ENCODE measurements at regions not wholly inside any gene's neighbourhood (a gene's known extent, or its start where the extent isn't known, plus 50 kb on each side); places are given as distances from the start of the nearest gene placed in this dataset.

DNA sequence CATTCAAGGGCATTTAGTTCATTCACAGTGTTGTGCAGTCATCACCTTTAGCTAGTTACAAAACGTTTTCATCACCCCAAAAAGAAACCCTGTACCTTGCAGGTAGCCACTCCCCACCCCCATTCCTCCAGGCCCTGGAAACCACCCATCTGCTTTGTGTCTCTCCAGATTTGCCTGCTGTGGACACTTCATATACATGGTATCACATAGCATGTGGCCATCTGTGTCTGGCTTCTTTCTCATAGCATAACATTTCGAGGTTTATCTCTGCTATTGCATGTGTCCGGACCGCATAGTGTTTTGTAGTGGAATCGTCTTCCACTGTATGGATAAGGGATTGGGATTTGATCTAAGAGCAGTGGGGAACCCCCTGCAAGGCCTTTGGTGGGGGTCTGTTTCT lies 143.1 kb downstream of the AACS start:
- H3K4me3 ChIP-seq (ENCODE audit: low read depth, low read length): no peak overlapping the region
- TF ChIP-seq CTCF (IDR thresholded peaks at IDR 0.05; ENCODE audit: low read depth, low read length): no peak
- TF ChIP-seq, protein P1, sequence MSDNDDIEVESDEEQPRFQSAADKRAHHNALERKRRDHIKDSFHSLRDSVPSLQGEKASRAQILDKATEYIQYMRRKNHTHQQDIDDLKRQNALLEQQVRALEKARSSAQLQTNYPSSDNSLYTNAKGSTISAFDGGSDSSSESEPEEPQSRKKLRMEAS (IDR thresholded peaks at IDR 0.05; ENCODE audit: low read depth, low read length): no peak
- no peak for TF ChIP-seq MYC (IDR thresholded peaks at IDR 0.05; ENCODE audit: low read depth, low read length)
- TF ChIP-seq POLR2A (IDR thresholded peaks at IDR 0.05; ENCODE audit: extremely low read depth, insufficient read length): no peak
- no peak for DNase-seq (ENCODE audit: low read depth)

DNA sequence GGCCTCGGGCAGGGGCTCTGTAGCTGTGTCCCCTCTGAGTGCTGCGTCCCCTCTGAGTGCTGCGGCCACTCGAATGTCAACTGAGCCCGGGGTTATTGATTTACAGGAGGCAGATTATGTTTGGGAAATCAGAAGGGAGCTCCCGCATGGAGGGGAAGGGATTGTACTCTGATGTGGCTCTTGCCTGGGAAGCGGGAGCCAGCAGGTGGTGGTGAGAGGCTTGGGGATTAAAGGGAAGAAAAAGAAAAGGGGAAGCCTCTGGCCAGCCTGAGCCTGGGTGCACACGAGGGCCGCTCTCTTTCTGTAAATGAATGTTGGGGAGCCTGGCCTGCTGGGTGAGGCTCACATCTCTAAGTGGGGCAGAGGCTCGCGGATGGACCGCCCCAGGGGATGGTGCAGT lies 143.7 kb downstream of the AACS start:
- TF ChIP-seq CTCF (IDR thresholded peaks at IDR 0.05; ENCODE audit: low read depth, low read length): no peak
- TF ChIP-seq MYC (IDR thresholded peaks at IDR 0.05; ENCODE audit: low read depth, low read length): no peak
- no peak overlapping the region for H3K4me3 ChIP-seq (ENCODE audit: low read depth, low read length)
- DNase-seq (ENCODE audit: low read depth): no peak

DNA sequence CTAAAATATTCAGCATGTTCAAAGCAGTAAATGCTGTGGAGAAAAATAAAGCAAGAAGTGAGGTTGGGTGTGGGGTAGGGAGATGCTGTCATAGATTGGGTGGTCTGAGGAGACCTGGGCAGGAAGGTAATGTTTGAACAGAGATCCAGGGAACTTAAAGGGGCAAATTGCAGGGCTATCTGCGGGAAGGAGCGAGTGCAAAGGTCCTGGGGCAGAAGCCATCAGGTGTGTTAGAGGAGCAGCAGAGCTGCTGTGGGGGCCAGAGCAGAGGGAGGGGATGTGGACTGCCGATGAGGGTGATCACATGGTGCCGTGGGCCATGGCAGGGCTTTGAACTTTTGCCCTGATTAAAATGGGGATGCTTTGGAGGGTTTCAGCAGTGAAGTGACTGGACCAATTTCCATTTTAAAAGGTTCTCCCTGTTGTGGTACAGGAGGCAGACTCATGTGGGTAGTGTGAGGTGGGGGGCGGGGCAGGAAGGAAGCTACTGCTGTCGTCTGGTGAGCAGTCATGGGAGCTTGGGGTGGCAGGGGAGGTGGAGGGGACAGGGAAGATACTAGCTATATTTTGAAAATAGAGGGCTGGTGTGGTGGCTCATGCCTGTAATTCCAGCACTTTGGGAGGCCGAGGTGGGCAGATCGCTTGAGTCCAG lies 145.0 kb downstream of the AACS start:
- DNase-seq (ENCODE audit: low read depth): no peak
- TF ChIP-seq POLR2A (IDR thresholded peaks at IDR 0.05; ENCODE audit: extremely low read depth, insufficient read length): no peak
- TF ChIP-seq CTCF (IDR thresholded peaks at IDR 0.05; ENCODE audit: low read depth, low read length): no peak
- TF ChIP-seq, protein P1 (IDR thresholded peaks at IDR 0.05; ENCODE audit: low read depth, low read length): no peak
- TF ChIP-seq MYC (IDR thresholded peaks at IDR 0.05; ENCODE audit: low read depth, low read length): no peak
- no peak overlapping the region for H3K4me3 ChIP-seq (ENCODE audit: low read depth, low read length)

DNA sequence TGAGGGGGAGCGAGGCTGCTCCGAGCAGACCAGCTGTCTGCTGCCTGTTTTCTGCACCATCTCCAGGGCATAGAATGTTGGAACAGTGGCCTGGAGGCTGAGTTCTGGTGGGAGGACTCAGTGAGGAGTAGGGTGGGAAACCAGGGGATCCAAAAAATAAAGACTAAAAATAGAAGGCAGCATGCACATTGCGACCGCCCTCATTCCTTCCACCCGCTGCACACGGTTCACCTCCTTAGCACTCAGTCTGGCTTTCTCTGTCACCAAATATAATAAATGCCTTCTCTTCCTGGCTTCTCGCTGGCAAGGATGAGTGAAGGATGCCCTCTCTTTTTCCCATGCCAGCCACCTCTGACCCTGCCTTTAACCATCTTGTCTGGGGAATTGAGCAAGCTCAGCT lies 146.2 kb downstream of the AACS start:
- DNase-seq (ENCODE audit: low read depth): no peak
- H3K4me3 ChIP-seq (ENCODE audit: low read depth, low read length): no peak overlapping the region
- TF ChIP-seq POLR2A (IDR thresholded peaks at IDR 0.05; ENCODE audit: extremely low read depth, insufficient read length): no peak
- TF ChIP-seq, protein P1 (IDR thresholded peaks at IDR 0.05; ENCODE audit: low read depth, low read length): no peak
- TF ChIP-seq MYC (IDR thresholded peaks at IDR 0.05; ENCODE audit: low read depth, low read length): no peak
- TF ChIP-seq CTCF (IDR thresholded peaks at IDR 0.05; ENCODE audit: low read depth, low read length): no peak

DNA sequence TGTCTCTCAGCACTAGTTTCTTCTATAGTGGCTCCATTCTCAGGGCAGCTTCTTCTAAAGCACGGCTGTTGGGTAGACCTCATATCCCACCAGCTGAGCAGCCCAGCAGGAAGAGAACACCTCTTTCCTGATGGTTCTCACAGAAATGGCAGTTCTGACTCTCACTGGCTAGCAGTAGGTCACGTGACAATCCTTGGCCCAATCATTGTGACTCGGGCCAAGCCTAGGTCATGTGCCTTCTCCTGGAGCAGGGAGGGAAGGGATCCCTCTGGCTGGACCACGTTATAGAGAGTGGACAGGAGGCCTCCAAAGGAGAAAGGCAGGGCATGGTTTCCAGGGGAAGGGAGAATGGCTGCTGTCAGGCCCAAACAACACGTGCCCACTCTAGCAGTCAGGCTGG lies 149.1 kb downstream of the AACS start:
- TF ChIP-seq CTCF (IDR thresholded peaks at IDR 0.05; ENCODE audit: low read depth, low read length) (no peak), MYC (IDR thresholded peaks at IDR 0.05; ENCODE audit: low read depth, low read length) (no peak), POLR2A (IDR thresholded peaks at IDR 0.05; ENCODE audit: extremely low read depth, insufficient read length) (no peak)
- TF ChIP-seq, protein P1 (IDR thresholded peaks at IDR 0.05; ENCODE audit: low read depth, low read length): no peak
- no peak for DNase-seq (ENCODE audit: low read depth)
- H3K4me3 ChIP-seq (ENCODE audit: low read depth, low read length): no peak overlapping the region

DNA sequence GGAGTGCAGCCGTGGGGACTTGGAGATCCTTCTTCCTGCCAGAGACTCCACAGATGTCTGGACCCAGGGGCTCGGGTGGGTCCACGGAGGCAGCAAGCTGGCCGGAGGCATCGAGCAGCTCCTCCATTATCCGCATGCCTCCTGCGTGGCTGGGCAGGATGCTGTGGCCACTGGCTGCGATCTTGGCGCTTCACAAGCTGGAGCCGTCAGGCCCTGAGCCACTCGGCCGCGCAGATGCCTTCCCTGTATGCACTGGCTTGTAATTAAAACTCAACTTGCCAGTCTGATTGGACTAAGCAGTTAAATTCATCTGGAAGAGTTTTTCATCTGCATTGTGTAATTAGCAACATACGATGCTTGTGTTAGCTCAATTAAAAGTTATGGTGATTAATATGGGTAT lies 151.5 kb downstream of the AACS start:
- no peak for DNase-seq (ENCODE audit: low read depth)
- no peak for TF ChIP-seq CTCF (IDR thresholded peaks at IDR 0.05; ENCODE audit: low read depth, low read length)
- TF ChIP-seq, protein P1 (IDR thresholded peaks at IDR 0.05; ENCODE audit: low read depth, low read length): no peak
- no peak for TF ChIP-seq MYC (IDR thresholded peaks at IDR 0.05; ENCODE audit: low read depth, low read length)
- no peak for TF ChIP-seq POLR2A (IDR thresholded peaks at IDR 0.05; ENCODE audit: extremely low read depth, insufficient read length)
- no peak overlapping the region for H3K4me3 ChIP-seq (ENCODE audit: low read depth, low read length)
